Neural progenitor cell (in vitro differentiated cells): ENCODE measurements at regions not wholly inside any gene's neighbourhood (a gene's known extent, or its start where the extent isn't known, plus 50 kb on each side); places are given as distances from the start of the nearest gene placed in this dataset.

Experiments used
- CTCF ChIP-seq: fragments of 200-600 bp; sonication (generic); IDR thresholded peaks from 2 replicates; pipeline ENCODE4 v1.5.1; 2017; ENCODE audit warnings: antibody characterized with exemption, mild to moderate bottlenecking
- EZH2 ChIP-seq: fragments of 200-600 bp; sonication (generic); IDR thresholded peaks from 2 replicates; pipeline ENCODE4 v1.6.1; 2017; ENCODE audit warnings: antibody characterized with exemption, mild to moderate bottlenecking, moderate library complexity
- EZH2phosphoT487 ChIP-seq: fragments of 200-600 bp; sonication (generic); IDR thresholded peaks from 2 replicates; pipeline ENCODE4 v1.6.1; 2017; ENCODE audit warnings: antibody characterized with exemption

- TF ChIP-seq CTCF: no peak
- no peak for TF ChIP-seq EZH2phosphoT487
- TF ChIP-seq EZH2: no peak
Measured at GRCh38 chr9:91155746-91156376, 205.9 kb downstream of the AUH start.
